HCT116 (cell line): ENCODE measurements at regions not wholly inside any gene's neighbourhood (a gene's known extent, or its start where the extent isn't known, plus 50 kb on each side); places are given as distances from the start of the nearest gene placed in this dataset.

Experiments
- ATAC-seq: fragments of 200-7000 bp; cut with Tn5 transposase; 2 replicates; pipeline ENCODE4 v1.9.1; 2020; ENCODE audit warnings: mild to moderate bottlenecking, moderate library complexity
- BruUV-seq: library from RNA; stranded (reverse); fragments of 400-500 nt; replicated peaks from 2 replicates; lab custom pipeline; 2021; lab: Mats Ljungman, UMichigan
- CTCF ChIA-PET: fragments of 300-600 bp; sonication (Branson Sonifier 250); formaldehyde crosslinking; loops from one replicate; lab custom pipeline; 2021; ENCODE audit warnings: antibody characterized with exemption; lab: Charles Lee
- POLR2A ChIA-PET: fragments of 300-600, 350-600 bp; sonication (Branson Sonifier 250); formaldehyde crosslinking; loops from one replicate; lab custom pipeline; 2021; ENCODE audit warnings: antibody characterized with exemption; lab: Charles Lee
- RAD21 ChIA-PET, 2 experiments: fragments of 300-600 bp; sonication (Branson Sonifier 250); formaldehyde crosslinking; loops; one replicate each; lab custom pipeline; 2023; ENCODE audit warnings: low total read pairs in 2 of 2; ENCODE audit not compliant: uncharacterized antibody in 2 of 2, unreplicated experiment in 2 of 2, low non-redundant PET in 1 of 2; lab: Charles Lee
- DNase-seq: peaks from one replicate; pipeline ENCODE4 v3.0.0-alpha.2; 2010; ENCODE audit warnings: low read depth, low spot score
- H2AFZ ChIP-seq: fragments of 200-600 bp; shearing (Covaris generic), sonication (generic); 2 replicates; pipeline ENCODE4 v1.6.1; 2017; ENCODE audit warnings: low read depth, mixed run types, mixed read lengths, antibody characterized with exemption, low read length; ENCODE audit not compliant: poor library complexity, severe bottlenecking
- H3K27ac ChIP-seq: 2 replicates; pipeline ENCODE4 v1.5.1; 2012; ENCODE audit warnings: low read depth, low read length
- H3K27me3 ChIP-seq: fragments of 200-600 bp; sonication (generic); 2 replicates; pipeline ENCODE4 v1.6.1; 2016; ENCODE audit warnings: mixed run types, low read length, mixed read lengths; ENCODE audit not compliant: insufficient read depth
- H3K36me3 ChIP-seq, 2 experiments: fragments of 200-500 bp in 1 of 2; fragments of 200-600 bp in 1 of 2; sonication (Bioruptor generic) in 1 of 2; sonication (generic) in 1 of 2; 2 replicates each; pipeline versions ENCODE4 v1.5.1 to v1.6.1; 2014 to 2016; ENCODE audit warnings: low read length in 2 of 2, inconsistent platforms in 1 of 2, mixed read lengths in 1 of 2, mixed run types in 1 of 2; ENCODE audit not compliant: insufficient read depth in 2 of 2, control insufficient read depth in 1 of 2
- H3K4me1 ChIP-seq, 2 experiments: fragments of 200-600 bp in 1 of 2; sonication (generic) in 1 of 2; 2 replicates each; pipeline versions ENCODE4 v1.5.1 to v1.6.1; 2012 to 2017; ENCODE audit warnings: low read length in 2 of 2, inconsistent platforms in 1 of 2, mild to moderate bottlenecking in 1 of 2, mixed read lengths in 1 of 2, mixed run types in 1 of 2, moderate library complexity in 1 of 2; ENCODE audit not compliant: insufficient read depth in 2 of 2, control insufficient read depth in 1 of 2
- H3K4me2 ChIP-seq: fragments of 200-600 bp; sonication (generic); 2 replicates; pipeline ENCODE4 v1.6.1; 2017; ENCODE audit warnings: mixed run types, low read length, mixed read lengths
- H3K4me3 ChIP-seq, 2 experiments: fragments of 200-600 bp in 1 of 2; sonication (generic) in 1 of 2; replicated peaks in 1 of 2; 2 replicates each; pipeline ENCODE4 v1.5.1; 2011 to 2016; ENCODE audit warnings: low read length in 2 of 2, control low read depth in 1 of 2, low read depth in 1 of 2, mild to moderate bottlenecking in 1 of 2, mixed read lengths in 1 of 2, mixed run types in 1 of 2
- H3K79me2 ChIP-seq: fragments of 200-600 bp; sonication (generic); 2 replicates; pipeline ENCODE4 v1.6.1; 2017; ENCODE audit warnings: mild to moderate bottlenecking, mixed run types, low read length, moderate library complexity, mixed read lengths; ENCODE audit not compliant: insufficient read depth
- H3K9ac ChIP-seq: fragments of 200-600 bp; sonication (generic); 2 replicates; pipeline ENCODE4 v1.6.1; 2016; ENCODE audit warnings: low read length, mixed read lengths
- H3K9me2 ChIP-seq: fragments of 200-600 bp; sonication (generic), shearing (Covaris generic); 2 replicates; pipeline ENCODE4 v1.6.1; 2017; ENCODE audit warnings: mixed run types, mild to moderate bottlenecking, moderate library complexity; ENCODE audit not compliant: insufficient read depth
- H3K9me3 ChIP-seq, 2 experiments: fragments of 200-500 bp in 1 of 2; fragments of 200-600 bp in 1 of 2; sonication (Bioruptor generic) in 1 of 2; sonication (generic) in 1 of 2; 2 replicates each; pipeline ENCODE4 v1.6.1; 2014 to 2017; ENCODE audit warnings: low read length in 2 of 2, mixed read lengths in 2 of 2, inconsistent platforms in 1 of 2, low read depth in 1 of 2, mild to moderate bottlenecking in 1 of 2, mixed run types in 1 of 2, moderate library complexity in 1 of 2; ENCODE audit not compliant: control insufficient read depth in 1 of 2, insufficient read depth in 1 of 2
- H4K20me1 ChIP-seq: fragments of 200-600 bp; sonication (generic), shearing (Covaris generic); 2 replicates; pipeline ENCODE4 v1.6.1; 2017; ENCODE audit warnings: mixed run types, mild to moderate bottlenecking, moderate library complexity; ENCODE audit not compliant: insufficient read depth
- CBX3 ChIP-seq: IDR thresholded peaks from 2 replicates; pipeline ENCODE4 v1.6.1; 2012; ENCODE audit warnings: low read depth
- ELF1 ChIP-seq: IDR thresholded peaks from 2 replicates; pipeline ENCODE4 v1.6.1; 2012; ENCODE audit warnings: low read depth, borderline replicate concordance
- EZH2 ChIP-seq: fragments of 200-600 bp; sonication (generic); IDR thresholded peaks from 2 replicates; pipeline ENCODE4 v1.6.1; 2017; ENCODE audit warnings: antibody characterized with exemption, mixed run types
- POLR2AphosphoS5 ChIP-seq: IDR thresholded peaks from 2 replicates; pipeline ENCODE4 v1.6.1; 2011; ENCODE audit warnings: mild to moderate bottlenecking, low read depth, low read length, moderate library complexity
- RAD21 ChIP-seq: IDR thresholded peaks from 2 replicates; pipeline ENCODE4 v1.6.1; 2012; ENCODE audit warnings: low read depth, mild to moderate bottlenecking
- SIN3A ChIP-seq: IDR thresholded peaks from 2 replicates; pipeline ENCODE4 v1.6.1; 2012; ENCODE audit warnings: low read depth
- TCF7L2 ChIP-seq: IDR thresholded peaks from 2 replicates; pipeline ENCODE4 v1.7.0; 2011; ENCODE audit warnings: borderline replicate concordance, inconsistent platforms; ENCODE audit not compliant: insufficient read depth, insufficient read length; ENCODE audit errors: extremely low read depth
- YY1 ChIP-seq: IDR thresholded peaks from 2 replicates; pipeline ENCODE4 v1.6.1; 2011; ENCODE audit warnings: low read length, low read depth, moderate library complexity, mild to moderate bottlenecking; ENCODE audit not compliant: insufficient replicate concordance; ENCODE audit errors: extremely low read depth
- ZFX ChIP-seq: fragments of 450-650 bp; IDR thresholded peaks from 2 replicates; pipeline ENCODE4 v1.6.1; 2017
- ZNF274 ChIP-seq: fragments of 200-500 bp; sonication (Bioruptor generic); IDR thresholded peaks from 2 replicates; pipeline ENCODE4 v1.6.1; 2014; ENCODE audit warnings: mild to moderate bottlenecking, low read depth, low read length, inconsistent platforms
- intact Hi-C: fragments of 100-400 bp; cut with micrococcal nuclease; formaldehyde crosslinking; loops from 2 replicates; pipeline ENCODE4 v1.10.0; 2022
- TF ChIP-seq, protein P1 (sequence below): IDR thresholded peaks from 2 replicates; pipeline ENCODE4 v1.6.1; 2012; ENCODE audit warnings: low read depth

DNA sequence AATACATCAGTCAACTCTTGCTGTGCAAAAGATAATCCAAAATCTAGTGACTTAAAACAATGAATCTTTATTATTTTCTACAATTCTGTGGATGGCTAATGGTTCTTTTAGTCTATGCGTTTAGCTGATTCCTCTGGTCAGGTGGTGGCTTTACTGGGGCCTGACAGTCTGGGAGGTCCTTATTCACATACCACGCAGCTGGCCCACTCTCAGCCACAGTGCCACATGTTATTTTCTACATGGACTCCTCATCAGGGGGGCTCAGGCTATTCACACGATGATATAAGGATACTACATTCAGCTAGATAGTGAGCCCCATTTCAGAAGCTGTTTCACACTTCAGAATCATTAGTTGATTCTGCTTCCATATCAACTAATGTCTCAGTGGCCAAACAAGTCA, 287.5 kb upstream of the MGAT4C start:
- intact Hi-C loops = no loop called here
- RAD21 ChIA-PET = no interaction called here
- BruUV-seq = no TSS peak

DNA sequence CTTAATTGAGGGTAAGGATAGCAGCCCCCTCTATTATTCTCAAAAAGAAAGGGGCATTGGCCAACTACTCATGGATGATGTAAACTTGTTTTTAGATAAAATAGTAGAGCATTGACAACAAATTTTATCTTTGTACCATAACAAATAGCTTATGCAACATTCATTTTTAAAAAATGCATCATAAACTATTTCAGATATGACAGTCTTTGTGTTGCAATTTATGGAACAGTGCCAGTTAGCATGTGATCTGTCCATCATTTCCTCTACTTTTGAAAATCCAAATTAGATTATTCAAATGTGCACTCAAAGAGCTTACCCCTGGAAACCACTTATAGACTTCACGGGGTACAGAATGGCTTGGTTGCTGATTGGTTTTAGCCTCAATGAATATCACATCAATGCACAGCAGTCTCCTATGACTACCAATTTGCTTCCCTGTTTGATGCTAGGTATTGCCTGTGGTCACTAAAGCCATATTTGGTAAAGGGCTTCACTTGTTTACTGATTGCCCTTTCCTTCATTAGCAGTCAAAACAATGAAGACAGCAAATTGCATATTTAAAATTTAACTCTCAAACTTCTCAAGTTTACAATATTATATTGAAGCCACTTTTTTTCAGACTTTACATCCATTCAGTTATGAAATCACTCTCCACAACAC, 274.9 kb upstream of the MGAT4C start:
- no peak overlapping the region for H3K4me2 ChIP-seq
- no peaks in the 10 kb centered on the region for H3K79me2 ChIP-seq
- H3K27ac ChIP-seq = no peak overlapping the region
- no peak overlapping the region for H3K4me3 ChIP-seq
- no TSS peak for BruUV-seq
- no peak overlapping the region for H3K9ac ChIP-seq
- CTCF ChIA-PET = no interaction called here
- POLR2A ChIA-PET = no interaction called here
- RAD21 ChIA-PET = no interaction called here
- no peak for DNase-seq
- H2AFZ ChIP-seq = no peak overlapping the region
- ATAC-seq = no peak
- no peaks in the 10 kb centered on the region for H4K20me1 ChIP-seq
- intact Hi-C loops = no loop called here
- H3K36me3 ChIP-seq = no peaks in the 10 kb centered on the region
- no peaks in the 10 kb centered on the region for H3K4me1 ChIP-seq
- no peaks in the 10 kb centered on the region for H3K9me2 ChIP-seq
- TF ChIP-seq, protein P1, sequence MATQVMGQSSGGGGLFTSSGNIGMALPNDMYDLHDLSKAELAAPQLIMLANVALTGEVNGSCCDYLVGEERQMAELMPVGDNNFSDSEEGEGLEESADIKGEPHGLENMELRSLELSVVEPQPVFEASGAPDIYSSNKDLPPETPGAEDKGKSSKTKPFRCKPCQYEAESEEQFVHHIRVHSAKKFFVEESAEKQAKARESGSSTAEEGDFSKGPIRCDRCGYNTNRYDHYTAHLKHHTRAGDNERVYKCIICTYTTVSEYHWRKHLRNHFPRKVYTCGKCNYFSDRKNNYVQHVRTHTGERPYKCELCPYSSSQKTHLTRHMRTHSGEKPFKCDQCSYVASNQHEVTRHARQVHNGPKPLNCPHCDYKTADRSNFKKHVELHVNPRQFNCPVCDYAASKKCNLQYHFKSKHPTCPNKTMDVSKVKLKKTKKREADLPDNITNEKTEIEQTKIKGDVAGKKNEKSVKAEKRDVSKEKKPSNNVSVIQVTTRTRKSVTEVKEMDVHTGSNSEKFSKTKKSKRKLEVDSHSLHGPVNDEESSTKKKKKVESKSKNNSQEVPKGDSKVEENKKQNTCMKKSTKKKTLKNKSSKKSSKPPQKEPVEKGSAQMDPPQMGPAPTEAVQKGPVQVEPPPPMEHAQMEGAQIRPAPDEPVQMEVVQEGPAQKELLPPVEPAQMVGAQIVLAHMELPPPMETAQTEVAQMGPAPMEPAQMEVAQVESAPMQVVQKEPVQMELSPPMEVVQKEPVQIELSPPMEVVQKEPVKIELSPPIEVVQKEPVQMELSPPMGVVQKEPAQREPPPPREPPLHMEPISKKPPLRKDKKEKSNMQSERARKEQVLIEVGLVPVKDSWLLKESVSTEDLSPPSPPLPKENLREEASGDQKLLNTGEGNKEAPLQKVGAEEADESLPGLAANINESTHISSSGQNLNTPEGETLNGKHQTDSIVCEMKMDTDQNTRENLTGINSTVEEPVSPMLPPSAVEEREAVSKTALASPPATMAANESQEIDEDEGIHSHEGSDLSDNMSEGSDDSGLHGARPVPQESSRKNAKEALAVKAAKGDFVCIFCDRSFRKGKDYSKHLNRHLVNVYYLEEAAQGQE = no peak
- TF ChIP-seq POLR2AphosphoS5 (no peak), ZFX (no peak), SIN3A (no peak), TCF7L2 (no peak), ELF1 (no peak), CBX3 (no peak), YY1 (no peak)
- no peaks in the 10 kb centered on the region for H3K27me3 ChIP-seq
- H3K9me3 ChIP-seq = no peaks in the 10 kb centered on the region

More for the DNA sequence above, 287.5 kb upstream of the MGAT4C start:
- H3K4me1 ChIP-seq = no peaks in the 10 kb centered on the region
- no peak for TF ChIP-seq YY1
- no peak for TF ChIP-seq RAD21
- no peak for TF ChIP-seq ZFX
- no peak for TF ChIP-seq EZH2
- TF ChIP-seq ZNF274 = no peak
- H3K9me3 ChIP-seq = no peaks in the 10 kb centered on the region
- H3K4me3 ChIP-seq = no peak overlapping the region
- no peak overlapping the region for H3K9ac ChIP-seq
- H3K79me2 ChIP-seq = no peaks in the 10 kb centered on the region
- no peaks in the 10 kb centered on the region for H3K36me3 ChIP-seq
- ATAC-seq (no peak), DNase-seq (no peak)
- CTCF ChIA-PET = no interaction called here
- no peak overlapping the region for H3K4me2 ChIP-seq
- POLR2A ChIA-PET = no interaction called here
- no peak overlapping the region for H3K27ac ChIP-seq
- H2AFZ ChIP-seq = no peak overlapping the region
- no peaks in the 10 kb centered on the region for H4K20me1 ChIP-seq
- H3K27me3 ChIP-seq = no peaks in the 10 kb centered on the region
- H3K9me2 ChIP-seq = no peaks in the 10 kb centered on the region
